Choroid plexus epithelial cell (primary cell): ENCODE measurements at regions not wholly inside any gene's neighbourhood (a gene's known extent, or its start where the extent isn't known, plus 50 kb on each side); places are given as distances from the start of the nearest gene placed in this dataset.

Experiments
- DNase-seq: peaks from one replicate; pipeline ENCODE4 v3.0.0-alpha.2; 2010; ENCODE audit warnings: low read depth
- H3K4me3 ChIP-seq: 2 replicates; pipeline ENCODE4 v1.5.1; 2011; ENCODE audit warnings: low read depth, mild to moderate bottlenecking, control low read depth, low read length, moderate library complexity
- CTCF ChIP-seq: conservative IDR thresholded peaks from 2 replicates; pipeline ENCODE4 v1.5.1; 2011; ENCODE audit warnings: low read depth, mild to moderate bottlenecking, control low read depth, inconsistent platforms, low read length, moderate library complexity

GRCh38 chr5:136714286-136714685, 348.9 kb upstream of the TRPC7 start:
- no peak for TF ChIP-seq CTCF
- no peak overlapping the region for H3K4me3 ChIP-seq
- DNase-seq = no peak

GRCh38 chr5:136712628-136713027, 347.3 kb upstream of the TRPC7 start:
- TF ChIP-seq CTCF = no peak
- DNase-seq = no peak
- no peak overlapping the region for H3K4me3 ChIP-seq

GRCh38 chr5:136710834-136711233, 345.5 kb upstream of the TRPC7 start:
- no peak for DNase-seq
- H3K4me3 ChIP-seq = no peak overlapping the region
- no peak for TF ChIP-seq CTCF

- no peak overlapping the region for H3K4me3 ChIP-seq
- no peak for DNase-seq
- no peak for TF ChIP-seq CTCF
Observed at GRCh38 chr5:136703706-136704105, 338.4 kb upstream of the TRPC7 start.

GRCh38 chr5:136703036-136703435, 337.7 kb upstream of the TRPC7 start:
- no peak for DNase-seq
- no peak for TF ChIP-seq CTCF
- H3K4me3 ChIP-seq = no peak overlapping the region

GRCh38 chr5:136701191-136701590, 335.8 kb upstream of the TRPC7 start:
- H3K4me3 ChIP-seq = no peak overlapping the region
- TF ChIP-seq CTCF = no peak
- DNase-seq = no peak

GRCh38 chr5:136699651-136700050, 334.3 kb upstream of the TRPC7 start:
- H3K4me3 ChIP-seq = no peak overlapping the region
- no peak for TF ChIP-seq CTCF
- DNase-seq = no peak
